ENCODE measurements at regions not wholly inside any gene's neighbourhood (a gene's known extent, or its start where the extent isn't known, plus 50 kb on each side); places are given as distances from the start of the nearest gene placed in this dataset.

GRCh38 chr5:130427222-130427955 is 523.1 kb downstream of the CHSY3 start (continued):
- TF ChIP-seq FUS (optimal IDR thresholded peaks at IDR 0.05; ENCODE audit: low read depth, low read length), result no peak
- TF ChIP-seq ZBTB43 (CRISPR knock-in tag; IDR thresholded peaks at IDR 0.05), result no peak
- no peak for TF ChIP-seq ELF2 (CRISPR knock-in tag; IDR thresholded peaks at IDR 0.05)
- no peak for TF ChIP-seq PURB (CRISPR knock-in tag; IDR thresholded peaks at IDR 0.05; ENCODE audit: low read depth)

- Histone ChIP-seq H3K4me1 (replicated peaks in 1 of 2; ENCODE audit: control insufficient read depth in 2 of 2, insufficient read depth in 2 of 2, low read length in 2 of 2) (no peaks in the 10 kb centered on the region), H3K9ac (ENCODE audit: insufficient read depth in 1 of 2, low read depth in 2 of 2, low read length in 2 of 2) (no peak overlapping the region), H3K4me3 (no peak overlapping the region), H3K36me3 (ENCODE audit: control insufficient read depth, insufficient read depth, low read length) (no peaks in the 10 kb centered on the region), H3K27me3 (ENCODE audit: control insufficient read depth in 2 of 2, insufficient read depth in 2 of 2, low read length in 2 of 2) (no peaks in the 10 kb centered on the region), H3K79me2 (ENCODE audit: control insufficient read depth, insufficient read depth, low read length) (no peaks in the 10 kb centered on the region), H2AFZ (ENCODE audit: low read depth, low read length) (no peak overlapping the region), H3K9me1 (ENCODE audit: control insufficient read depth, insufficient read depth, low read length) (no peaks in the 10 kb centered on the region), H3K27ac (ENCODE audit: extremely low read depth, low read depth, low read length) (no peak overlapping the region), H4K20me1 (replicated peaks; ENCODE audit: control insufficient read depth, insufficient read depth, low read length) (no peaks in the 10 kb centered on the region), H3K9me3 (replicated peaks; ENCODE audit: control insufficient read depth, insufficient read depth, low read depth, low read length) (no peaks in the 10 kb centered on the region), H3K4me2 (ENCODE audit: insufficient read depth, low read length) (no peak overlapping the region)
- WGBS (ENCODE audit: insufficient coverage, low coverage, missing lambda C conversion rate), result 0% methylated on average over 2 of the region's 2 CpGs
- POLR2A ChIA-PET, result no interaction called here
- intact Hi-C loops (cut with micrococcal nuclease), result no loop called here
- TF ChIP-seq XRCC3 (IDR thresholded peaks at IDR 0.05), result no peak
- no peak for TF ChIP-seq SNRNP70 (optimal IDR thresholded peaks at IDR 0.05; ENCODE audit: low read depth, low read length)
- no peak for TF ChIP-seq DIDO1 (tag; IDR thresholded peaks at IDR 0.05; ENCODE audit: low read depth)
- TF ChIP-seq, protein P1, sequence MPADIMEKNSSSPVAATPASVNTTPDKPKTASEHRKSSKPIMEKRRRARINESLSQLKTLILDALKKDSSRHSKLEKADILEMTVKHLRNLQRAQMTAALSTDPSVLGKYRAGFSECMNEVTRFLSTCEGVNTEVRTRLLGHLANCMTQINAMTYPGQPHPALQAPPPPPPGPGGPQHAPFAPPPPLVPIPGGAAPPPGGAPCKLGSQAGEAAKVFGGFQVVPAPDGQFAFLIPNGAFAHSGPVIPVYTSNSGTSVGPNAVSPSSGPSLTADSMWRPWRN (IDR thresholded peaks at IDR 0.05; ENCODE audit: low read depth), result no peak
- no peak for TF ChIP-seq RBM25 (IDR thresholded peaks at IDR 0.05; ENCODE audit: low read depth, low read length, severe bottlenecking)
- TF ChIP-seq, protein P2, sequence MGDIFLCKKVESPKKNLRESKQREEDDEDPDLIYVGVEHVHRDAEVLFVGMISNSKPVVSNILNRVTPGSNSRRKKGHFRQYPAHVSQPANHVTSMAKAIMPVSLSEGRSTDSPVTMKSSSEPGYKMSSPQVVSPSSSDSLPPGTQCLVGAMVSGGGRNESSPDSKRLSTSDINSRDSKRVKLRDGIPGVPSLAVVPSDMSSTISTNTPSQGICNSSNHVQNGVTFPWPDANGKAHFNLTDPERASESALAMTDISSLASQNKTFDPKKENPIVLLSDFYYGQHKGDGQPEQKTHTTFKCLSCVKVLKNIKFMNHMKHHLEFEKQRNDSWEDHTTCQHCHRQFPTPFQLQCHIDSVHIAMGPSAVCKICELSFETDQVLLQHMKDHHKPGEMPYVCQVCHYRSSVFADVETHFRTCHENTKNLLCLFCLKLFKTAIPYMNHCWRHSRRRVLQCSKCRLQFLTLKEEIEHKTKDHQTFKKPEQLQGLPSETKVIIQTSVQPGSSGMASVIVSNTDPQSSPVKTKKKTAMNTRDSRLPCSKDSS (IDR thresholded peaks at IDR 0.05; ENCODE audit: low read depth, partially characterized antibody), result no peak
- TF ChIP-seq MXI1 (IDR thresholded peaks at IDR 0.05; ENCODE audit: low read depth, low read length), result no peak
- ATAC-seq (no peak), DNase-seq (ENCODE audit: extremely low read depth in 1 of 4, low spot score in 3 of 4) (no peak), FAIRE-seq (no peak)
- in situ Hi-C loops (cut with MboI), result no loop called here
- BruUV-seq (replicated peaks), result no TSS peak
- CTCF ChIA-PET (ENCODE audit: low intra/inter-chr PET ratio), result no interaction called here
Observed at GRCh38 chr5:130425424-130425823, 521.2 kb downstream of the CHSY3 start.
